Ishikawa (cell line): ENCODE measurements at regions not wholly inside any gene's neighbourhood (a gene's known extent, or its start where the extent isn't known, plus 50 kb on each side); places are given as distances from the start of the nearest gene placed in this dataset.

Source experiments
- CEBPB ChIP-seq: IDR thresholded peaks from 2 replicates; pipeline ENCODE4 v1.6.1; 2012
- CREB1 ChIP-seq: IDR thresholded peaks from 2 replicates; pipeline ENCODE4 v1.6.1; 2012; ENCODE audit warnings: low read depth
- EGR1 ChIP-seq: IDR thresholded peaks from 2 replicates; pipeline ENCODE4 v1.6.1; 2012
- EP300 ChIP-seq: IDR thresholded peaks from 2 replicates; pipeline ENCODE4 v1.6.1; 2012; ENCODE audit warnings: borderline replicate concordance
- FOXM1 ChIP-seq: IDR thresholded peaks from 2 replicates; pipeline ENCODE4 v1.6.1; 2012; ENCODE audit warnings: low read depth, borderline replicate concordance
- NFIC ChIP-seq: IDR thresholded peaks from 2 replicates; pipeline ENCODE4 v1.6.1; 2012
- RAD21 ChIP-seq: IDR thresholded peaks from 2 replicates; pipeline ENCODE4 v1.6.1; 2012; ENCODE audit warnings: low read depth
- TAF1 ChIP-seq: IDR thresholded peaks from 2 replicates; pipeline ENCODE4 v1.6.1; 2012; ENCODE audit warnings: low read depth, mild to moderate bottlenecking
- TCF12 ChIP-seq: IDR thresholded peaks from 2 replicates; pipeline ENCODE4 v1.6.1; 2012; ENCODE audit warnings: low read depth
- TEAD4 ChIP-seq: IDR thresholded peaks from 2 replicates; pipeline ENCODE4 v1.6.1; 2012
- YY1 ChIP-seq: IDR thresholded peaks from 2 replicates; pipeline ENCODE4 v1.6.1; 2012; ENCODE audit warnings: low read depth
- ZBTB7A ChIP-seq: IDR thresholded peaks from 2 replicates; pipeline ENCODE4 v1.6.1; 2012; ENCODE audit warnings: low read depth
- TF ChIP-seq, protein P1 (sequence below): IDR thresholded peaks from 2 replicates; pipeline ENCODE4 v1.6.1; 2012
- TF ChIP-seq, protein P2 (sequence below): IDR thresholded peaks from 2 replicates; pipeline ENCODE4 v1.6.1; 2012; ENCODE audit warnings: low read depth, mild to moderate bottlenecking
- TF ChIP-seq, protein P3 (sequence below): IDR thresholded peaks from 2 replicates; pipeline ENCODE4 v1.6.1; 2012

DNA sequence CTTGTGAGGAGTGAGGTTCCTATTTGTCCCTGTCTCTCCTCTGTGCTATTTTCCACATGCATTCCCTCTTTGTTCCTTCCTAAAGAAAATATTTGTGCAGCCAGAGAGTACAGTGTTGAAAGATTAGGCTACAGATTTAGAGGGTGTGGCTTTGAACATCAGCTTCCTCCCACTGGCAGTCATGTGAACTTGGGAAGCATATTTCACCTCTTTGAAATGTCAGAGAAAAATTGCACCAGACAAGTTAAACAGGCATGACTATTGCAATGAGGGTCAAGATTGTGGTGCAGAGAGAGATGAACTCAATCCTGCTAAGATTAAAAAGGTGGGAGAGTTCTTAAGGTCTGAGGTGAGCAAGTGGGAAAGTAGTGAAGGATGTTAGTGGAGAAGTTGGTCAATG lies 641.0 kb downstream of the DNAH5 start:
- TF ChIP-seq EGR1 (no peak), TEAD4 (no peak), YY1 (no peak)

DNA sequence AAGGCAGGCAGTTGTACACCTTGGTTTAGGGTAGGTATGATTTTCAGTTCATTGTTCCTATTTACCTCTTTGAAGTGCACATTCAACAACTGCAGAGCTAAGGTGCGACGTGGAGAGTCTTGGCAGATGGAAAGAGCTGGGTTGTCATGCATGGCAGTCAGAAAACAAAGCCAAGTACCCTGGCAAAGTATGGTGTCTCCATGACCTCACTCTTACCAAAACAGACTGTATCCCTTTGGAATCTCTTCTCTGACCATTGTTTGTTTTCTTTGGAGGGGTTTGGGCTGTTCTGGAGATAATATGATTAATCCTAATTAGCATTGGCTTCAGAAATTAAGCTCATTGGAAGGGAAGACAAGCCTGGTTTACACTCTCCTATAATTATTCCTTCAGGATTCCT lies 665.7 kb downstream of the DNAH5 start:
- TF ChIP-seq CEBPB (no peak), TCF12 (no peak)
- TF ChIP-seq, protein P1, sequence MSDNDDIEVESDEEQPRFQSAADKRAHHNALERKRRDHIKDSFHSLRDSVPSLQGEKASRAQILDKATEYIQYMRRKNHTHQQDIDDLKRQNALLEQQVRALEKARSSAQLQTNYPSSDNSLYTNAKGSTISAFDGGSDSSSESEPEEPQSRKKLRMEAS: no peak

DNA sequence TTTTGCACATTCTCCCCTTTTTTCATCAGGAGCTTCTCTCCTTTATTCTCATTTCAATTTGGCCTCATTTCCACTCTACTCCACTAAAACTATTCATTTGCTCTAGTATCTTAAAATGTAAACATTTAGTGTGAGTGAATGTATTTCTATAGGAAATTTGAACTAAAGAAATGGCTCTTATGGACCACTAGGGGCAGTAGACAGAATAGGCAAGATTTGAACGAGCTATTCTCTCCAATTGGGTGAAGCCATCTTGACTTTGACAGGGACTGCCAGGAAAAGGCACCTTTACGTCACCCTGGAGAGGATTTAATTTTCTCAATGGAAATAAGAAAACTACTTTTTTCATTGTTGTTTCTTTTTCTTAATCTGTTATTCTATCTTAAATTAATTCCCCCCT lies 666.3 kb downstream of the DNAH5 start:
- TF ChIP-seq YY1: no peak
- TF ChIP-seq, protein P2, sequence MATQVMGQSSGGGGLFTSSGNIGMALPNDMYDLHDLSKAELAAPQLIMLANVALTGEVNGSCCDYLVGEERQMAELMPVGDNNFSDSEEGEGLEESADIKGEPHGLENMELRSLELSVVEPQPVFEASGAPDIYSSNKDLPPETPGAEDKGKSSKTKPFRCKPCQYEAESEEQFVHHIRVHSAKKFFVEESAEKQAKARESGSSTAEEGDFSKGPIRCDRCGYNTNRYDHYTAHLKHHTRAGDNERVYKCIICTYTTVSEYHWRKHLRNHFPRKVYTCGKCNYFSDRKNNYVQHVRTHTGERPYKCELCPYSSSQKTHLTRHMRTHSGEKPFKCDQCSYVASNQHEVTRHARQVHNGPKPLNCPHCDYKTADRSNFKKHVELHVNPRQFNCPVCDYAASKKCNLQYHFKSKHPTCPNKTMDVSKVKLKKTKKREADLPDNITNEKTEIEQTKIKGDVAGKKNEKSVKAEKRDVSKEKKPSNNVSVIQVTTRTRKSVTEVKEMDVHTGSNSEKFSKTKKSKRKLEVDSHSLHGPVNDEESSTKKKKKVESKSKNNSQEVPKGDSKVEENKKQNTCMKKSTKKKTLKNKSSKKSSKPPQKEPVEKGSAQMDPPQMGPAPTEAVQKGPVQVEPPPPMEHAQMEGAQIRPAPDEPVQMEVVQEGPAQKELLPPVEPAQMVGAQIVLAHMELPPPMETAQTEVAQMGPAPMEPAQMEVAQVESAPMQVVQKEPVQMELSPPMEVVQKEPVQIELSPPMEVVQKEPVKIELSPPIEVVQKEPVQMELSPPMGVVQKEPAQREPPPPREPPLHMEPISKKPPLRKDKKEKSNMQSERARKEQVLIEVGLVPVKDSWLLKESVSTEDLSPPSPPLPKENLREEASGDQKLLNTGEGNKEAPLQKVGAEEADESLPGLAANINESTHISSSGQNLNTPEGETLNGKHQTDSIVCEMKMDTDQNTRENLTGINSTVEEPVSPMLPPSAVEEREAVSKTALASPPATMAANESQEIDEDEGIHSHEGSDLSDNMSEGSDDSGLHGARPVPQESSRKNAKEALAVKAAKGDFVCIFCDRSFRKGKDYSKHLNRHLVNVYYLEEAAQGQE: no peak
- TF ChIP-seq TCF12: no peak
- no peak for TF ChIP-seq RAD21
- TF ChIP-seq NFIC: no peak
- TF ChIP-seq TAF1: no peak

DNA sequence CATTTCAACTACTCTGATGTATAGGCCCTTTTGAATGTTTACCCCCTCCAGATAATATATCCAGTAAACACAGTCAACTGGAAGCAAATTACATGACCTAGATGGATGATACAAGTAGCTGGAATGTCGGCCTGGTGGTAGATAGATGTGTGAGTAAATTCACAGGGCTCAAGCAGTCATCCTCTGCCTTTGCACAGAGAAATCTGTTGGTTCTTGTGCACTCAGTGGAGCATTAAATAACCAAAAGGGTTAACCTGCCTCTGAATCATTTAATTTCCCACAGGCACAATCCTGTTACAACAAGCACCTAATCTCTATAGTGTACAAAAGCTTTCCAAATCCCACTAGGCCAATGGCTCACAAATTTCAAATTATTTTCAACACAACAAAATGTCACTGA lies 668.3 kb downstream of the DNAH5 start:
- TF ChIP-seq FOXM1 (no peak), TAF1 (no peak), CEBPB (no peak), EP300 (no peak), CREB1 (no peak), NFIC (no peak), TCF12 (no peak), TEAD4 (no peak), YY1 (no peak), ZBTB7A (no peak)
- TF ChIP-seq, protein P3, sequence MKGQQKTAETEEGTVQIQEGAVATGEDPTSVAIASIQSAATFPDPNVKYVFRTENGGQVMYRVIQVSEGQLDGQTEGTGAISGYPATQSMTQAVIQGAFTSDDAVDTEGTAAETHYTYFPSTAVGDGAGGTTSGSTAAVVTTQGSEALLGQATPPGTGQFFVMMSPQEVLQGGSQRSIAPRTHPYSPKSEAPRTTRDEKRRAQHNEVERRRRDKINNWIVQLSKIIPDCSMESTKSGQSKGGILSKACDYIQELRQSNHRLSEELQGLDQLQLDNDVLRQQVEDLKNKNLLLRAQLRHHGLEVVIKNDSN: no peak
- TF ChIP-seq, protein P1: no peak

DNA sequence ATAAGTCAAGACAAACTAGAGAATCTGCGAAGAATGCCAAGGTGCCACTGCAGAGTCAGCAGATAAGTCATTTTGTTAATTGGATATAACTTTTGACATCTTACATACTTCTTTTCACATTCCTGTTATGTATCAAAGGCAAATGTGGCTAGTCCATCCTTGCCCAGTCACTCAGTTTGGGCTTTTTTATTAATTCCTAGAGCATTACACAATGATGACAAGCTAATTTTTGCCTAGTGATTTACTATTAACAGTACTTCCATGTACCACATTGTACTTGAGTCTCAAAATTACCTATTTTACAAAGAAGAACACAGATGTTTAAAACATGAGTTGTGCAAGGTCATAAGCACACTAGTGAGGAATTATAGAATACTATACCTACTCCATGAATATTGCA lies 680.8 kb downstream of the DNAH5 start:
- TF ChIP-seq YY1: no peak
- TF ChIP-seq TCF12: no peak
- TF ChIP-seq, protein P3: no peak
- no peak for TF ChIP-seq TEAD4
- TF ChIP-seq RAD21: no peak

DNA sequence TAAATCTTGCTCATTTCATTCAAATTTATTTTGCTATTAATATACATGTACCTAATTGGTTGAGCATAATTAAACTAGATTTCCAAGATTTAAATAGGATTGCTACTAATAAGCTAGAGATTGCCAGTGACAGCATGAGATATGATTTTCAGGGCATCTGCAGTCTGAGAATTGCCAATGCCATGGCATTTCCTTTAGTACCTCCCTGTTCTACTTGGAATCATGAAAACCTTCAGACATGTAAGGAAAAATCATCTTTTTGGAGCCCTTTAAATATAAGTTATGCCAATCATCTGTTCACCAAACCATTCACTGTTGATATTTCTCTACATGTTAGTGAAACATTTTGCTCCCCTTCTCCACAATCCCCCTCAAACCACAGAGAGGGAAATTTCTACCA lies 691.4 kb downstream of the DNAH5 start:
- no peak for TF ChIP-seq ZBTB7A
- no peak for TF ChIP-seq CREB1
- TF ChIP-seq, protein P1: no peak
- no peak for TF ChIP-seq EGR1
- no peak for TF ChIP-seq NFIC
- TF ChIP-seq CEBPB: no peak
- no peak for TF ChIP-seq RAD21
- TF ChIP-seq, protein P2: no peak
- TF ChIP-seq EP300: no peak
- TF ChIP-seq FOXM1: no peak
- TF ChIP-seq YY1: no peak

DNA sequence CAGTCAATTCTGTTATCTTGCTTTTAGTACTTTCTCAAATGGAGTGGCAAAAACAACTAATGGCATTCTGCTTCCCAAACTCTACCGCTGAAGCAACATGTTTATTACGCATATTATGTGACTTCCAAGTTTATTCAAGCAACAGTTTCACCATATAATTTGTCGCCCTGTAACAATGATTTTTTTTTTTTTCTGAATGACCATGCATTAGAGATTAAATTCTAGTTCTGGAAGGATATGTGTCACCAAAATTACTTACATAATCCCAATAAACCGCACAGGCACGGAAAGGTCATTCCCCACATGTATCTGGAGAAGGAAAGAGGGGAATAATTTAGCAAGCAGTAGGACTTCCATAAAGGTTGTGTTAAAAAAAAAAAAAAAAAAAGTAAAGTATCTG lies 691.8 kb downstream of the DNAH5 start:
- TF ChIP-seq, protein P2: no peak
- no peak for TF ChIP-seq CREB1
- TF ChIP-seq EP300: no peak
- TF ChIP-seq FOXM1: no peak
- TF ChIP-seq, protein P3: no peak
- no peak for TF ChIP-seq TEAD4
- TF ChIP-seq ZBTB7A: no peak
- no peak for TF ChIP-seq YY1
- no peak for TF ChIP-seq TCF12
- TF ChIP-seq NFIC: no peak
- no peak for TF ChIP-seq CEBPB
- TF ChIP-seq, protein P1: no peak
- TF ChIP-seq RAD21: no peak
- TF ChIP-seq TAF1: no peak
- no peak for TF ChIP-seq EGR1
